ENCODE measurements at regions not wholly inside any gene's neighbourhood (a gene's known extent, or its start where the extent isn't known, plus 50 kb on each side); places are given as distances from the start of the nearest gene placed in this dataset.

GRCh38 chr10:111131168-111131799, 54.5 kb downstream of the ADRA2A start:
- no peak for DNase-seq
- H3K27ac Mint-ChIP-seq (ENCODE audit: unreplicated experiment), result no peak overlapping the region
- intact Hi-C loops (cut with micrococcal nuclease; ENCODE audit: unreplicated experiment), result loop anchor here (10.0 kb wide), 1 partner anchor 206 kb away; no protein-coding TSS in a partner anchor
- peaks cover 9% of the 10 kb centered on the region for H3K4me1 Mint-ChIP-seq (ENCODE audit: low read depth, unreplicated experiment)
- CTCF ChIA-PET, result interaction anchor here (1.7 kb wide), 1 partner anchor 55 kb away, joined by 6 read pairs; the partner anchor contains the start of gene ADRA2A
- BruUV-seq (replicated peaks), result no TSS peak
- TF ChIP-seq, protein P1, sequence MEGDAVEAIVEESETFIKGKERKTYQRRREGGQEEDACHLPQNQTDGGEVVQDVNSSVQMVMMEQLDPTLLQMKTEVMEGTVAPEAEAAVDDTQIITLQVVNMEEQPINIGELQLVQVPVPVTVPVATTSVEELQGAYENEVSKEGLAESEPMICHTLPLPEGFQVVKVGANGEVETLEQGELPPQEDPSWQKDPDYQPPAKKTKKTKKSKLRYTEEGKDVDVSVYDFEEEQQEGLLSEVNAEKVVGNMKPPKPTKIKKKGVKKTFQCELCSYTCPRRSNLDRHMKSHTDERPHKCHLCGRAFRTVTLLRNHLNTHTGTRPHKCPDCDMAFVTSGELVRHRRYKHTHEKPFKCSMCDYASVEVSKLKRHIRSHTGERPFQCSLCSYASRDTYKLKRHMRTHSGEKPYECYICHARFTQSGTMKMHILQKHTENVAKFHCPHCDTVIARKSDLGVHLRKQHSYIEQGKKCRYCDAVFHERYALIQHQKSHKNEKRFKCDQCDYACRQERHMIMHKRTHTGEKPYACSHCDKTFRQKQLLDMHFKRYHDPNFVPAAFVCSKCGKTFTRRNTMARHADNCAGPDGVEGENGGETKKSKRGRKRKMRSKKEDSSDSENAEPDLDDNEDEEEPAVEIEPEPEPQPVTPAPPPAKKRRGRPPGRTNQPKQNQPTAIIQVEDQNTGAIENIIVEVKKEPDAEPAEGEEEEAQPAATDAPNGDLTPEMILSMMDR (IDR thresholded peaks at IDR 0.05; ENCODE audit: unreplicated experiment), result no peak
- no peaks in the 10 kb centered on the region for H3K9me3 Mint-ChIP-seq (ENCODE audit: low read depth, unreplicated experiment)
- no peaks in the 10 kb centered on the region for H3K36me3 Mint-ChIP-seq (ENCODE audit: insufficient read depth, unreplicated experiment)
- H3K4me3 Mint-ChIP-seq (ENCODE audit: low read depth, unreplicated experiment), result no peak overlapping the region
- H3K27me3 Mint-ChIP-seq (ENCODE audit: unreplicated experiment), result no peaks in the 10 kb centered on the region

- DNase-seq, result peak; percentile 36
- intact Hi-C loops (cut with micrococcal nuclease; ENCODE audit: unreplicated experiment), result loop anchor here (2.0 to 10.0 kb wide), 3 partner anchors 60 to 225 kb away; partner anchors contain the start of gene ADRA2A
- Mint-ChIP-seq H3K9me3 (ENCODE audit: low read depth, unreplicated experiment) (no peaks in the 10 kb centered on the region), H3K4me1 (ENCODE audit: low read depth, unreplicated experiment) (peaks cover 13% of the 10 kb centered on the region), H3K27ac (ENCODE audit: unreplicated experiment) (peak overlapping the region; percentile 81), H3K27me3 (ENCODE audit: unreplicated experiment) (no peaks in the 10 kb centered on the region), H3K36me3 (ENCODE audit: insufficient read depth, unreplicated experiment) (no peaks in the 10 kb centered on the region), H3K4me3 (ENCODE audit: low read depth, unreplicated experiment) (peak overlapping the region; percentile 26)
- CTCF ChIA-PET, result interaction anchor here (1.0 to 1.9 kb wide), 2 partner anchors 8 to 60 kb away, joined by 4 to 7 read pairs; partner anchors contain the start of gene ADRA2A
- TF ChIP-seq, protein P1 (IDR thresholded peaks at IDR 0.05; ENCODE audit: unreplicated experiment), result no peak
- no TSS peak for BruUV-seq (replicated peaks)
Observed at GRCh38 chr10:111137007-111137406, 60.2 kb downstream of the ADRA2A start.

DNA sequence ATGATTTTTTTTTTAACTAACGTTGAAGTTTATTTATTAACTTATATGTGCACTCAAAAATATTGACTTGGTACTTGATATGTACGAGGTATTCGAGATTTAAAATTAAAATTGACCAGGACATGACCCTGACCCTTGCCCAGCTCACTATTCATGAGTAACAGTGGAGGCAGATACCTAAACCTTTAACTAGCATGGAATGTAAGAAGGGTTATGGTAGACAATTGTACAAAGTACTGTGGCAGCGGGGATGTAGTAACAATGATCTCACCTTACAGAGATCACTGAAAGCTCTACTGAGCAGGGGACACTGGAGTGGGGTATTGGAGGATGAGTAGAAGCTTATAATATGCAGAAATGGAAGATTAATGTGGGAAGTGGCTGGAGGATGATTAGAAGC, 60.8 kb downstream of the ADRA2A start:
- no peaks in the 10 kb centered on the region for H3K9me3 Mint-ChIP-seq (ENCODE audit: low read depth, unreplicated experiment)
- no peaks in the 10 kb centered on the region for H3K27me3 Mint-ChIP-seq (ENCODE audit: unreplicated experiment)
- TF ChIP-seq, protein P1 (IDR thresholded peaks at IDR 0.05; ENCODE audit: unreplicated experiment), result no peak
- H3K4me3 Mint-ChIP-seq (ENCODE audit: low read depth, unreplicated experiment), result peak overlapping the region; percentile 15
- no peak for DNase-seq
- intact Hi-C loops (cut with micrococcal nuclease; ENCODE audit: unreplicated experiment), result loop anchor here (2.0 to 10.0 kb wide), 3 partner anchors 61 to 225 kb away; partner anchors contain the start of gene ADRA2A
- peaks cover 13% of the 10 kb centered on the region for H3K4me1 Mint-ChIP-seq (ENCODE audit: low read depth, unreplicated experiment)
- H3K27ac Mint-ChIP-seq (ENCODE audit: unreplicated experiment), result peak overlapping the region; percentile 41
- BruUV-seq (replicated peaks), result no TSS peak
- H3K36me3 Mint-ChIP-seq (ENCODE audit: insufficient read depth, unreplicated experiment), result no peaks in the 10 kb centered on the region
- CTCF ChIA-PET, result interaction anchor here (0.8 to 1.9 kb wide), 3 partner anchors 9 to 61 kb away, joined by 3 to 7 read pairs (median 4); partner anchors contain the start of gene ADRA2A

DNA sequence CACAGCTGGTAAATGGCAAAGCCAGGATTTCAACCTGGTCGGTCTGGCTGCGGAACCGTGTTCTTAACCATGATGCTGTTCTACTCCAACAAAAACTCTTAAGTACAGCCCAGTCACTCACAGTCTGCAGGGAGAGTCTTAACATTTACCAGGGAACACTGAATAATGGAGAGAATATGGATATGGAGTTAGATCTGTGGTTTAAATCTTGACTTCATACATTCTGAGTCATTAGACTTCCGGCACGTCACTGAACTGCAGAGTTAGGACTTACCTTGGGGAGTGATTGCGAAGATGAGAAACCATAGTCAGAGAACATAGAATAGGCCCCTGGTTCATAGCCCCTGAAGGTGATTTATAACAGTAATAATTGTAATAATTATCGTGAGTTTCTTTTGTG, 61.7 kb downstream of the ADRA2A start:
- no peaks in the 10 kb centered on the region for H3K27me3 Mint-ChIP-seq (ENCODE audit: unreplicated experiment)
- H3K4me1 Mint-ChIP-seq (ENCODE audit: low read depth, unreplicated experiment), result peaks cover 13% of the 10 kb centered on the region
- no peak overlapping the region for H3K27ac Mint-ChIP-seq (ENCODE audit: unreplicated experiment)
- TF ChIP-seq, protein P1 (IDR thresholded peaks at IDR 0.05; ENCODE audit: unreplicated experiment), result no peak
- CTCF ChIA-PET, result no interaction called here
- DNase-seq, result no peak
- BruUV-seq (replicated peaks), result no TSS peak
- no peaks in the 10 kb centered on the region for H3K36me3 Mint-ChIP-seq (ENCODE audit: insufficient read depth, unreplicated experiment)
- no peaks in the 10 kb centered on the region for H3K9me3 Mint-ChIP-seq (ENCODE audit: low read depth, unreplicated experiment)
- intact Hi-C loops (cut with micrococcal nuclease; ENCODE audit: unreplicated experiment), result loop anchor here (5.0 to 10.0 kb wide), 2 partner anchors 214 to 224 kb away; no protein-coding TSS in a partner anchor
- no peak overlapping the region for H3K4me3 Mint-ChIP-seq (ENCODE audit: low read depth, unreplicated experiment)
